Astrocyte (in vitro differentiated cells and primary cell): ENCODE measurements at regions not wholly inside any gene's neighbourhood (a gene's known extent, or its start where the extent isn't known, plus 50 kb on each side); places are given as distances from the start of the nearest gene placed in this dataset.

Experiments used
- EZH2 ChIP-seq: IDR thresholded peaks from 2 replicates; pipeline ENCODE4 v1.6.1; 2012; ENCODE audit warnings: mild to moderate bottlenecking, low read length, inconsistent platforms; ENCODE audit not compliant: insufficient read depth
- TF ChIP-seq, protein P1 (sequence below): IDR thresholded peaks from 2 replicates; pipeline ENCODE4 v1.5.1; 2011; ENCODE audit warnings: low read depth, mild to moderate bottlenecking, inconsistent platforms, low read length, moderate library complexity; ENCODE audit not compliant: insufficient read depth

DNA sequence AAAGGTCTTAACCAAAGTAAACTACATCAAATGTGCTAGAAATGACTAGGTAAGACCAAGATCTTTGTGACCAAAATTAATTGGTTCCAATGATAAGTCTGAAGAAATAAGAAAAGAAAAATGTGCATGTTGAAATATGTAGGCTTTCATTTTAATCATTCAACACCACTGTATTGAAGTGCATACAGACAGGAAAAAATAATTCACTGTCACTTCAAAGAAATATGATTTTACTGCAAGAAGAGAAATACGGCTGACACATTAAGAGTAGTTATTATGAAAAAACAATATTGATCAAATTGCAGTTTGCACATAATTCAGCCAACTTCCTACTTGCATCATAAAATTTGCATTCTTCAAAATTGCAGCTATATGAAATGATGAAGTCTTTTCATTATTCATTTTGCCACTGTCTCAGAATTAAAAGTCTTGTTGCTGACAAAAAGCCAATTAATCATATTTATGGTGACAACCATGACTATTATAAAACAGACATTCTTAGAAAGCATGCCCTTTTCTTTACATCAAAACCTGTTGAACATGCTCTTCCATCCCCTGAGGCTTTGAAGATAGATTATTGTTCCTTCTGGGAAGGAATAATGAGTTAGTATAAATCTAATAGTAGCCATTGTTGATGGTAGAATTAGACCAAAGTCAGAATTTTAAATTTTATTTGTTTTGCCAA is 405.9 kb upstream of the MAD2L1 start:
- no peak for TF ChIP-seq EZH2
- TF ChIP-seq, protein P1, sequence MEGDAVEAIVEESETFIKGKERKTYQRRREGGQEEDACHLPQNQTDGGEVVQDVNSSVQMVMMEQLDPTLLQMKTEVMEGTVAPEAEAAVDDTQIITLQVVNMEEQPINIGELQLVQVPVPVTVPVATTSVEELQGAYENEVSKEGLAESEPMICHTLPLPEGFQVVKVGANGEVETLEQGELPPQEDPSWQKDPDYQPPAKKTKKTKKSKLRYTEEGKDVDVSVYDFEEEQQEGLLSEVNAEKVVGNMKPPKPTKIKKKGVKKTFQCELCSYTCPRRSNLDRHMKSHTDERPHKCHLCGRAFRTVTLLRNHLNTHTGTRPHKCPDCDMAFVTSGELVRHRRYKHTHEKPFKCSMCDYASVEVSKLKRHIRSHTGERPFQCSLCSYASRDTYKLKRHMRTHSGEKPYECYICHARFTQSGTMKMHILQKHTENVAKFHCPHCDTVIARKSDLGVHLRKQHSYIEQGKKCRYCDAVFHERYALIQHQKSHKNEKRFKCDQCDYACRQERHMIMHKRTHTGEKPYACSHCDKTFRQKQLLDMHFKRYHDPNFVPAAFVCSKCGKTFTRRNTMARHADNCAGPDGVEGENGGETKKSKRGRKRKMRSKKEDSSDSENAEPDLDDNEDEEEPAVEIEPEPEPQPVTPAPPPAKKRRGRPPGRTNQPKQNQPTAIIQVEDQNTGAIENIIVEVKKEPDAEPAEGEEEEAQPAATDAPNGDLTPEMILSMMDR: no peak
